ENCODE measurements at regions not wholly inside any gene's neighbourhood (a gene's known extent, or its start where the extent isn't known, plus 50 kb on each side); places are given as distances from the start of the nearest gene placed in this dataset.
"Not testable (repeated sequence)": the region's sequence is repeated elsewhere in the genome, so short reads cannot be mapped to it uniquely, and the experiment has no call there.

DNA sequence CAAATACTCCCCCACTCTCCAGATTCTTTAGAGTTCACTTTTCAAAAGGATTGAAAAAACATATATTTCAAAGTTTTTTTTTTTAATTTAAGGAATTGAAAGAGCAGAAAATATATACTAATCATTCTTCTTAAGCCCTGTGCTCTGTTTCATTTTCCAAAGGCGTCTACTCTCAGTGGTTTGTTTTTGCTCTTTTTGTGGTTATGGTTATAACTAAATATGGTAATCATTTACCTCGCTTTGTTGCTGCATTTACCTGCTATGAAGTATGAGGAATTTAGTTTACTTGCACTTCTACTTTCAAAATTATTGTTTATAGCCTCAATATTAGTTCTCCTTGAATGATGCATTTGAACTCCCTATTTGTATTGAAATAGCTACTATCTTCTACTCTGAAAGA, 55.9 kb upstream of the LRRK2 start:
- H3K27ac ChIP-seq: no peak overlapping the region
- no peak for TF ChIP-seq CTCF (conservative IDR thresholded peaks at IDR 0.05; ENCODE audit: low read depth, low read length)
- no peak overlapping the region for H3K4me3 ChIP-seq (IDR thresholded peaks at IDR 0.05; ENCODE audit: insufficient read depth, low read depth, low read length)
- H3K27me3 ChIP-seq (ENCODE audit: insufficient read depth, low read depth): no peaks in the 10 kb centered on the region
- H3K9ac ChIP-seq: no peak overlapping the region
- H3K4me1 ChIP-seq (ENCODE audit: low read depth, poor library complexity, severe bottlenecking): peaks cover 18% of the 10 kb centered on the region
- H3K79me2 ChIP-seq (ENCODE audit: insufficient read depth, low read depth): no peaks in the 10 kb centered on the region
- no peaks in the 10 kb centered on the region for H4K20me1 ChIP-seq (ENCODE audit: insufficient read depth)
- peak overlapping the region; percentile 44 for H3K4me2 ChIP-seq
- no peaks in the 10 kb centered on the region for H3K36me3 ChIP-seq (ENCODE audit: insufficient read depth)
- H2AFZ ChIP-seq (ENCODE audit: low read depth): no peak overlapping the region

GRCh38 chr12:40168419-40168818, 56.4 kb upstream of the LRRK2 start:
- not testable (repeated sequence) for H3K27ac ChIP-seq; H3K79me2 ChIP-seq (ENCODE audit: insufficient read depth, low read depth); H2AFZ ChIP-seq (ENCODE audit: low read depth); H3K36me3 ChIP-seq (ENCODE audit: insufficient read depth); H3K27me3 ChIP-seq (ENCODE audit: insufficient read depth, low read depth); H4K20me1 ChIP-seq (ENCODE audit: insufficient read depth); H3K4me3 ChIP-seq (IDR thresholded peaks at IDR 0.05; ENCODE audit: insufficient read depth, low read depth, low read length); H3K9ac ChIP-seq
- peak overlapping the region; percentile 44 for H3K4me2 ChIP-seq
- peaks cover 18% of the 10 kb centered on the region for H3K4me1 ChIP-seq (ENCODE audit: low read depth, poor library complexity, severe bottlenecking)

GRCh38 chr12:40168001-40168400, 56.8 kb upstream of the LRRK2 start:
- Histone ChIP-seq H3K36me3 (ENCODE audit: insufficient read depth) (no peaks in the 10 kb centered on the region), H3K27me3 (ENCODE audit: insufficient read depth, low read depth) (no peaks in the 10 kb centered on the region), H2AFZ (ENCODE audit: low read depth) (no peak overlapping the region), H3K27ac (no peak overlapping the region), H3K4me3 (IDR thresholded peaks at IDR 0.05; ENCODE audit: insufficient read depth, low read depth, low read length) (no peak overlapping the region), H3K4me1 (ENCODE audit: low read depth, poor library complexity, severe bottlenecking) (peaks cover 18% of the 10 kb centered on the region), H3K79me2 (ENCODE audit: insufficient read depth, low read depth) (no peaks in the 10 kb centered on the region), H3K4me2 (no peak overlapping the region; the same call in 1 of the 2 replicates), H3K9ac (no peak overlapping the region), H4K20me1 (ENCODE audit: insufficient read depth) (no peaks in the 10 kb centered on the region)
- no peak for TF ChIP-seq CTCF (conservative IDR thresholded peaks at IDR 0.05; ENCODE audit: low read depth, low read length)

DNA sequence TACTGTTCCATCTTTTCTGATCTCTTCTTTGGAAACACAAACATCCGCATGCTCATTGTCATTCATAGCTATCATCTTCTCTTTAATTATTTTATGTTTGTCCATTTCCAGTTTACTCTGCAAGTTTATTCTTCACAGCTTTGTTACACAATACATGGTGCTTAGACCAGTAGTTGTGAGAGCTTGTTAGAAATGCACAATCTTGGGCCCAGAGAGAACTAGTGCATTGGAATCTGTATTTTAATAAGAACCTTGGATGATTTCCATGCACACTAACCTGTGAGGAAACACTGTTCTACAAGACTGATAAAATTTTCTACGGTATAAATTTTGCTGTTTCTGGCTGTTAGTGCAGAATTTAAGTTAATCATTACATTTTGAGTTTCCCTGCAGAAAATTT, 59.3 kb upstream of the SLC2A13 start:
- Histone ChIP-seq H3K9ac (no peak overlapping the region), H3K4me1 (ENCODE audit: low read depth, poor library complexity, severe bottlenecking) (peaks cover 18% of the 10 kb centered on the region), H3K27ac (no peak overlapping the region), H3K4me3 (IDR thresholded peaks at IDR 0.05; ENCODE audit: insufficient read depth, low read depth, low read length) (no peak overlapping the region), H3K4me2 (no peak overlapping the region), H3K79me2 (ENCODE audit: insufficient read depth, low read depth) (no peaks in the 10 kb centered on the region), H2AFZ (ENCODE audit: low read depth) (no peak overlapping the region), H3K36me3 (ENCODE audit: insufficient read depth) (no peaks in the 10 kb centered on the region), H4K20me1 (ENCODE audit: insufficient read depth) (no peaks in the 10 kb centered on the region), H3K27me3 (ENCODE audit: insufficient read depth, low read depth) (no peaks in the 10 kb centered on the region)
- TF ChIP-seq CTCF (conservative IDR thresholded peaks at IDR 0.05; ENCODE audit: low read depth, low read length): no peak

GRCh38 chr12:40164034-40164433, 58.2 kb upstream of the SLC2A13 start:
- Histone ChIP-seq H4K20me1 (ENCODE audit: insufficient read depth) (no peaks in the 10 kb centered on the region), H2AFZ (ENCODE audit: low read depth) (no peak overlapping the region), H3K36me3 (ENCODE audit: insufficient read depth) (no peaks in the 10 kb centered on the region), H3K79me2 (ENCODE audit: insufficient read depth, low read depth) (no peaks in the 10 kb centered on the region), H3K4me3 (IDR thresholded peaks at IDR 0.05; ENCODE audit: insufficient read depth, low read depth, low read length) (no peak overlapping the region), H3K9ac (no peak overlapping the region), H3K4me1 (ENCODE audit: low read depth, poor library complexity, severe bottlenecking) (peaks cover 13% of the 10 kb centered on the region), H3K4me2 (no peak overlapping the region), H3K27me3 (ENCODE audit: insufficient read depth, low read depth) (no peaks in the 10 kb centered on the region), H3K27ac (no peak overlapping the region)
- TF ChIP-seq CTCF (conservative IDR thresholded peaks at IDR 0.05; ENCODE audit: low read depth, low read length): no peak
